ENCODE measurements at regions not wholly inside any gene's neighbourhood (a gene's known extent, or its start where the extent isn't known, plus 50 kb on each side); places are given as distances from the start of the nearest gene placed in this dataset.

DNA sequence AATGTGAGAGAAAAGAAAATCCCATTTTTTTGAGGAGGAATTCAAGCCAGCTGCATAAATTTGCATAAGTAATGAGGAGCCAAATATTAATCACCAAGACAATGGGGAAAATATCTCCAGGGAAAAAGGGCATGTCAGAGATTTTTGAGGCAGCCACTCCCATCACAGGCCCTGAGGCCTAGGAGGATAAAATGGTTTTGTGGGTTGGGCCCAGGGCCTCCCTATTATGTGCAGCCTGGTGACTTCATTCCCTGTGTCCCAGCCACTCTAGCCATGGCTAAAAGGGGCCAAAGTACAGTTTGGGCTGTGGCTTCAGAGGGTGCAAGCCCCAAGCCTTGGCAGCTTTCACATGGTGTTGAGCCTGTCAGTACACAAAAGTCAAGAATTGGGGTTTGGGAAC lies 1051.0 kb upstream of the FOXG1 start:
- TF ChIP-seq POLR2AphosphoS5 (IDR thresholded peaks at IDR 0.05; ENCODE audit: borderline replicate concordance, low read depth, low read length) (no peak), EZH2 (IDR thresholded peaks at IDR 0.05) (no peak), FOXP2 (optimal IDR thresholded peaks at IDR 0.05; ENCODE audit: control extremely low read depth, extremely low read length, insufficient read depth) (no peak)
